Kidney epithelial cell (primary cell): ENCODE measurements at regions not wholly inside any gene's neighbourhood (a gene's known extent, or its start where the extent isn't known, plus 50 kb on each side); places are given as distances from the start of the nearest gene placed in this dataset.

Source experiments
- DNase-seq: peaks from one replicate; pipeline ENCODE4 v3.0.0-alpha.2; 2010; ENCODE audit warnings: low read depth
- H3K27me3 ChIP-seq: 2 replicates; pipeline ENCODE4 v1.6.0; 2011; ENCODE audit warnings: low read length; ENCODE audit not compliant: control insufficient read depth, insufficient read depth
- H3K36me3 ChIP-seq: 2 replicates; pipeline ENCODE4 v1.5.1; 2011; ENCODE audit warnings: low read length; ENCODE audit not compliant: control insufficient read depth, insufficient read depth
- H3K4me3 ChIP-seq: 2 replicates; pipeline ENCODE4 v1.5.1; 2011; ENCODE audit warnings: low read depth, mild to moderate bottlenecking, control low read depth, low read length
- TF ChIP-seq, protein P1 (sequence below): IDR thresholded peaks from 2 replicates; pipeline ENCODE4 v1.5.1; 2011; ENCODE audit warnings: mild to moderate bottlenecking, moderate library complexity, low read length, control low read depth, inconsistent platforms; ENCODE audit not compliant: insufficient read depth, poor library complexity, severe bottlenecking

DNA sequence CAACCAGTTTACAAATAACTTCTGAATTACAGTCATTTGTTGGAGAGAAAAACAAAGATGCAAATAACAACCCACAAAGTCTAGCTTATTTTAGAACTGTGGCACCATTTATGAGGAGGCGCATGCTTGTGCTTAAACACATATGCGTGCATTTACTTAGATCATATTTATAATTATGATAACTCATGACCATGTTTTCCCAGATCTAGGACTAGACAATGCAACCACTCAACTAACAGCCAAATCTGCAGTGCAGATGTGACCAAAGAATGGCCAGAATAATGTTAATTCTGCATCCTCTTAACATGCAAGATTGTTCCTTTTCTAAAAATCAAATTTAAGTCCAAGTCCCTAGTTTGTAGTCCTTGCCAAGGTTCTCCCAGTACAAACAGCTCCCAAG, 167.3 kb upstream of the FST start:
- TF ChIP-seq, protein P1, sequence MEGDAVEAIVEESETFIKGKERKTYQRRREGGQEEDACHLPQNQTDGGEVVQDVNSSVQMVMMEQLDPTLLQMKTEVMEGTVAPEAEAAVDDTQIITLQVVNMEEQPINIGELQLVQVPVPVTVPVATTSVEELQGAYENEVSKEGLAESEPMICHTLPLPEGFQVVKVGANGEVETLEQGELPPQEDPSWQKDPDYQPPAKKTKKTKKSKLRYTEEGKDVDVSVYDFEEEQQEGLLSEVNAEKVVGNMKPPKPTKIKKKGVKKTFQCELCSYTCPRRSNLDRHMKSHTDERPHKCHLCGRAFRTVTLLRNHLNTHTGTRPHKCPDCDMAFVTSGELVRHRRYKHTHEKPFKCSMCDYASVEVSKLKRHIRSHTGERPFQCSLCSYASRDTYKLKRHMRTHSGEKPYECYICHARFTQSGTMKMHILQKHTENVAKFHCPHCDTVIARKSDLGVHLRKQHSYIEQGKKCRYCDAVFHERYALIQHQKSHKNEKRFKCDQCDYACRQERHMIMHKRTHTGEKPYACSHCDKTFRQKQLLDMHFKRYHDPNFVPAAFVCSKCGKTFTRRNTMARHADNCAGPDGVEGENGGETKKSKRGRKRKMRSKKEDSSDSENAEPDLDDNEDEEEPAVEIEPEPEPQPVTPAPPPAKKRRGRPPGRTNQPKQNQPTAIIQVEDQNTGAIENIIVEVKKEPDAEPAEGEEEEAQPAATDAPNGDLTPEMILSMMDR = no peak

DNA sequence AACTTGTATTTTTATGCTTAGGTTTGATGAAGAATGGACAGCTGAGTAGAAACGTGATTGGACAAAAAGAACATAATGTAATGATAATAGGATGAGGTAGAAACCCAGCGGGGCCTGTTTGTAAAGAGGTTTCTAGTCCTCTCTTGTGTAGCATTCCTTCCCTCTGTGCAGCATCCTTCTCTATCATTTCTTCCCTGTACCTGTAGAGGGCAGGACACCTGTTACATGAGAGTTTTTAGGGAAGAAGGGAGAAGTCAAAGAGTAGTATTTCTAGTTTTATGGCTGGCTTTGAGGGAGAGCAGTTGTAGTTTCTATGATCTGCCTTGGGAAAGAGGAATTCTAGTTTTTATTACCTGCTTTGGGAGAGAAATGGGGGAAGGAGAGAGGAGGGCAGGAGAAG, 162.1 kb upstream of the FST start:
- TF ChIP-seq, protein P1 = peak; percentile 31
- no peak for DNase-seq
- H3K36me3 ChIP-seq = no peaks in the 10 kb centered on the region
- no peak overlapping the region for H3K4me3 ChIP-seq
- no peaks in the 10 kb centered on the region for H3K27me3 ChIP-seq

More for the DNA sequence above, 167.3 kb upstream of the FST start:
- Histone ChIP-seq H3K27me3 (no peaks in the 10 kb centered on the region), H3K4me3 (no peak overlapping the region), H3K36me3 (no peaks in the 10 kb centered on the region)
- no peak for DNase-seq

DNA sequence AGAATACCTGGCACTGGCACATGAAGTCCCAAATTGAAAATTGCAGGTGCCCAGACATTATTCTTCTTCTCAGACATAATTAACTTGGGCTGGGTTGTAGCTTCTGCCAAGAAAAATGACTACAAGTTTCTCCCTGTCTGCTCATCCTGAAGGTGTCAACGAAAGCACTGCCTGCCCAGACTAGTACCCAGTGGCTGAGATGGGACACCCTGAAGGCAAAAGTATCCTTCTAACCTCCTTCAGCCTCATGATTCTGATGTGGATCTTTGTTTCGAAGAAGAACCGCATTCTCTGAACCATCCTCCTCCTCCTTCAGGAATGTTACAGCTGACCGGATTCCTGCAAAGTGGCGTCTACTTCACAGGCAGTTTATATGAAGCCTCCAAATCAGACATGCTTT, 161.1 kb upstream of the FST start:
- Histone ChIP-seq H3K27me3 (no peaks in the 10 kb centered on the region), H3K4me3 (no peak overlapping the region), H3K36me3 (no peaks in the 10 kb centered on the region)
- TF ChIP-seq, protein P1 = no peak
- DNase-seq = no peak

DNA sequence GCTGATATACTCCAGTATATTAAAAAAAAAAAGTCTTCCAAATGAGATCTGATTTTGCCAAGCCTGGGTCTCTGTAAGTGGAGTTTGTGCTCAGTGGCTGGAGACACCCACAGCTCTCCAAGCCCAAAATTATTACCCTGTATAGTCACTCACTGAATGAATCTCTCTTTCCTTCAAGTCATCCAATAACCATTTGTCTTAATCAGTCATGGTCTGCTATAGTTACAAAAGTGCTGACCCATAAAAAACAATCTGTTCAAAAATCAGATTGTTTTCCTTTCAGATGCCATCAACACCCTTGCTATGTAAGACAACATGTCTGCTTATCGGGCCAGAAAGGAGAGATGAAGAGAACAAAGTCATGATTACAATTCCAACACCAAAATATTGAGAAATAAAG, 159.4 kb upstream of the FST start:
- no peaks in the 10 kb centered on the region for H3K27me3 ChIP-seq
- H3K36me3 ChIP-seq = no peaks in the 10 kb centered on the region
- no peak overlapping the region for H3K4me3 ChIP-seq
- no peak for DNase-seq
- TF ChIP-seq, protein P1 = no peak

DNA sequence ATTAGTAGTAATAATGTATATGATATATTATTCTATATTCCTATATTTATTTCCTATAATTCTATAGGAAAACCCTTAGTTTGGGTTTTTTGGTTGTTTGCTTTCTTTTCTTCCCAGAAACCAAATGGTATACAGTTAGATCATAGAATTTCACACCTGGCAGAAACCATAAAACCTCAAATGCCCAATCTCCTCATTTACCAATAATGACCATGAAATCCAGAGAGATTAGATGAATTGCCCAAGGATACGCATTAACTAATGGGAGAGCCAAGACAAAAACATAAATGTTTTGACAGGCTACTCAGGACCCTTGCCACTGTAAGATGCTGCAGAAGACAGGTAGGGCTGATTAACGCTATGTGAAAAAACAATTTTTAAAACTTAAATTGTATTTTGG, 158.7 kb upstream of the FST start:
- no peak overlapping the region for H3K4me3 ChIP-seq
- no peaks in the 10 kb centered on the region for H3K27me3 ChIP-seq
- H3K36me3 ChIP-seq = no peaks in the 10 kb centered on the region
- TF ChIP-seq, protein P1 = no peak
- no peak for DNase-seq

DNA sequence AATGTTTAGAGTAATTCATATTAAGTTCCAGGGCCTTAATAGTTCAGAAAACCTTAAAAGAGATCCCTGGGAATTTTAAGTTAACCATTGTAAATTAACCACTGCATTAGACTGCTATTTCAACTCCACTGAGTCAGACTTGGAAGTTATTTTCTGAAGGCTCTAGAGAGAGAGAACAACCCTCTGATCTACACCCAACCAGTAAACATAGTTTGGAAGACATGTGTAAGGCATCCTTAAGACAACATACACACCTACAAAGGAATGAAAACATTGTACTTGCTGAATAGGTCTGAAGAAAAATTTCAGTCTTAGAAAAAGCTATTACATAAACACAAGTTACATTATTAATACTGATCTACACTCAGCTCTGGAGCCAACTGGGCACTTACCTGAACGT, 158.2 kb upstream of the FST start:
- no peak for DNase-seq
- TF ChIP-seq, protein P1 = no peak
- no peaks in the 10 kb centered on the region for H3K27me3 ChIP-seq
- no peaks in the 10 kb centered on the region for H3K36me3 ChIP-seq
- no peak overlapping the region for H3K4me3 ChIP-seq
